Stomach smooth muscle (tissue), 2 donors: ENCODE measurements at regions not wholly inside any gene's neighbourhood (a gene's known extent, or its start where the extent isn't known, plus 50 kb on each side); places are given as distances from the start of the nearest gene placed in this dataset.

Source experiments
- H3K27ac ChIP-seq: one replicate; pipeline ENCODE4 v1.7.0; 2013; ENCODE audit warnings: mild to moderate bottlenecking, low read length, inconsistent platforms
- H3K27me3 ChIP-seq, 2 donors: one replicate each; pipeline ENCODE4 v1.7.0; 2013; ENCODE audit warnings: low read length in 2 of 2; ENCODE audit not compliant: insufficient read depth in 2 of 2, control insufficient read depth in 1 of 2
- H3K36me3 ChIP-seq, 2 donors: one replicate each; pipeline ENCODE4 v1.7.0; 2013; ENCODE audit warnings: low read length in 2 of 2; ENCODE audit not compliant: control insufficient read depth in 2 of 2, insufficient read depth in 2 of 2
- H3K4me1 ChIP-seq: one replicate; pipeline ENCODE4 v1.7.0; 2013; ENCODE audit warnings: low read length; ENCODE audit not compliant: control insufficient read depth, insufficient read depth
- H3K4me3 ChIP-seq, 2 donors: one replicate each; pipeline ENCODE4 v1.7.0; 2013; ENCODE audit warnings: low read length in 2 of 2
- H3K9ac ChIP-seq, 2 donors: one replicate each; pipeline ENCODE4 v1.7.0; 2013; ENCODE audit warnings: low read length in 2 of 2, mild to moderate bottlenecking in 1 of 2
- H3K9me3 ChIP-seq, 2 donors: one replicate each; pipeline ENCODE4 v1.7.0; 2013; ENCODE audit warnings: low read length in 2 of 2; ENCODE audit not compliant: control insufficient read depth in 2 of 2
- donor health status: healthy.
- donor health status: Pancreatic carcinoma.

GRCh38 chr3:64848822-64849221, 161.0 kb upstream of the ADAMTS9 start:
- H3K4me3 ChIP-seq: no peak overlapping the region
- peaks cover 0 to 2% of the 10 kb centered on the region in 2 donors for H3K36me3 ChIP-seq
- H3K9me3 ChIP-seq: no peaks in the 10 kb centered on the region
- H3K27me3 ChIP-seq: no peaks in the 10 kb centered on the region
- H3K9ac ChIP-seq: no peak overlapping the region
- no peak overlapping the region for H3K27ac ChIP-seq
- no peaks in the 10 kb centered on the region for H3K4me1 ChIP-seq

GRCh38 chr3:64848127-64848800, 160.5 kb upstream of the ADAMTS9 start:
- Histone ChIP-seq H3K36me3 (peaks cover 0 to 2% of the 10 kb centered on the region in 2 donors), H3K27me3 (no peaks in the 10 kb centered on the region), H3K27ac (no peak overlapping the region)

GRCh38 chr3:64844558-64844957, 156.8 kb upstream of the ADAMTS9 start:
- peaks cover 0 to 5% of the 10 kb centered on the region in 2 donors for H3K36me3 ChIP-seq
- no peaks in the 10 kb centered on the region for H3K27me3 ChIP-seq
- no peaks in the 10 kb centered on the region for H3K9me3 ChIP-seq
- no peaks in the 10 kb centered on the region for H3K4me1 ChIP-seq
- H3K4me3 ChIP-seq: no peak overlapping the region
- no peak overlapping the region for H3K9ac ChIP-seq
- H3K27ac ChIP-seq: no peak overlapping the region

More at GRCh38 chr3:64848127-64848800, 160.5 kb upstream of the ADAMTS9 start:
- H3K4me1 ChIP-seq: no peaks in the 10 kb centered on the region
- H3K9ac ChIP-seq: no peak overlapping the region
- H3K9me3 ChIP-seq: no peaks in the 10 kb centered on the region
- H3K4me3 ChIP-seq: no peak overlapping the region

- Histone ChIP-seq H3K27ac (no peak overlapping the region), H3K27me3 (no peaks in the 10 kb centered on the region), H3K9me3 (no peaks in the 10 kb centered on the region), H3K4me3 (no peak overlapping the region), H3K9ac (no peak overlapping the region), H3K36me3 (peaks cover 3 to 7% of the 10 kb centered on the region in 2 donors), H3K4me1 (peaks cover 3% of the 10 kb centered on the region)
These were observed 150.4 kb upstream of the ADAMTS9 start for GRCh38 chr3:64837986-64838735.

- peak overlapping the region in 1 of 2 donors; percentile 9 for H3K4me3 ChIP-seq
- no peaks in the 10 kb centered on the region for H3K9me3 ChIP-seq
- H3K9ac ChIP-seq: no peak overlapping the region
- H3K27me3 ChIP-seq: no peaks in the 10 kb centered on the region
- no peak overlapping the region for H3K27ac ChIP-seq
- peaks cover 3 to 7% of the 10 kb centered on the region in 2 donors for H3K36me3 ChIP-seq
- peaks cover 3% of the 10 kb centered on the region for H3K4me1 ChIP-seq
These were observed 149.4 kb upstream of the ADAMTS9 start for GRCh38 chr3:64837126-64837738.

- H3K4me3 ChIP-seq: no peak overlapping the region
- no peaks in the 10 kb centered on the region for H3K9me3 ChIP-seq
- H3K36me3 ChIP-seq: peaks cover 2 to 7% of the 10 kb centered on the region in 2 donors
- peaks cover 3% of the 10 kb centered on the region for H3K4me1 ChIP-seq
- H3K27me3 ChIP-seq: no peaks in the 10 kb centered on the region
- H3K9ac ChIP-seq: no peak overlapping the region
- no peak overlapping the region for H3K27ac ChIP-seq
These were observed 148.3 kb upstream of the ADAMTS9 start for GRCh38 chr3:64836097-64836496.

GRCh38 chr3:64832098-64832497, 144.3 kb upstream of the ADAMTS9 start:
- Histone ChIP-seq H3K4me3 (no peak overlapping the region), H3K4me1 (peaks cover 3% of the 10 kb centered on the region), H3K27me3 (no peaks in the 10 kb centered on the region), H3K27ac (no peak overlapping the region), H3K36me3 (peaks cover 0 to 7% of the 10 kb centered on the region in 2 donors), H3K9me3 (no peaks in the 10 kb centered on the region), H3K9ac (no peak overlapping the region)

- no peaks in the 10 kb centered on the region for H3K4me1 ChIP-seq
- H3K4me3 ChIP-seq: no peak overlapping the region
- H3K27ac ChIP-seq: no peak overlapping the region
- H3K27me3 ChIP-seq: no peaks in the 10 kb centered on the region
- H3K9ac ChIP-seq: no peak overlapping the region
- H3K36me3 ChIP-seq: peaks cover 0 to 7% of the 10 kb centered on the region in 2 donors
- H3K9me3 ChIP-seq: no peaks in the 10 kb centered on the region
These were observed 142.9 kb upstream of the ADAMTS9 start for GRCh38 chr3:64830681-64831080.

GRCh38 chr3:64829331-64829730, 141.5 kb upstream of the ADAMTS9 start:
- no peak overlapping the region for H3K9ac ChIP-seq
- no peak overlapping the region for H3K4me3 ChIP-seq
- no peaks in the 10 kb centered on the region for H3K9me3 ChIP-seq
- no peaks in the 10 kb centered on the region for H3K27me3 ChIP-seq
- H3K27ac ChIP-seq: no peak overlapping the region
- H3K4me1 ChIP-seq: no peaks in the 10 kb centered on the region
- H3K36me3 ChIP-seq: peaks cover 0 to 4% of the 10 kb centered on the region in 2 donors

GRCh38 chr3:64828276-64828675, 140.5 kb upstream of the ADAMTS9 start:
- Histone ChIP-seq H3K4me3 (no peak overlapping the region), H3K4me1 (no peaks in the 10 kb centered on the region)

More at GRCh38 chr3:64828276-64828675, 140.5 kb upstream of the ADAMTS9 start:
- H3K36me3 ChIP-seq: no peaks in the 10 kb centered on the region
- no peaks in the 10 kb centered on the region for H3K9me3 ChIP-seq
- H3K9ac ChIP-seq: no peak overlapping the region
- no peak overlapping the region for H3K27ac ChIP-seq
- no peaks in the 10 kb centered on the region for H3K27me3 ChIP-seq
